ENCODE measurements at regions not wholly inside any gene's neighbourhood (a gene's known extent, or its start where the extent isn't known, plus 50 kb on each side); places are given as distances from the start of the nearest gene placed in this dataset.

DNA sequence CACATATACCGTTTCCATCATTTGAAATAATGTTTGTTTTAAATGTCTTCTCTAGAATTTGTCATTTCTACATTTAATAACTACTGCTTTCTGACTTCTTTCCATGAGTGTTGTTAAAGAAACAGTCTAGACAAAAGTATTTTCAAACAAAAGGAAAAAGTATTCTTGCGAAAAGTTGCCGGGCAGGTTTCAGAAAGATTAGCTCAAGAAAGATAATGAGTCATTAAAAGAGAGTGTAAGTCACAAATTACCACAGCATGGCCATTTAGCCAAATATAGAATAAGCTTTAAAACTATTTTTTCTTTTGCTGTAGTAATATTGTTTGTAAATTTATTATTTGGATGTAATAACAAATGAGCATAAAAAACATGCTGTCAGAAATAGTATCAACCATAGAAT is 493.0 kb downstream of the TLL1 start:
- ATAC-seq (replicated peaks in 1 of 4) = no peak
- no CpG with 5 or more reads among the region's 3 CpGs for WGBS (ENCODE audit: insufficient coverage)
- no peaks in the 10 kb centered on the region for H3K36me3 Mint-ChIP-seq
- no peak overlapping the region for H3K4me3 Mint-ChIP-seq
- Histone ChIP-seq H3K27ac (ENCODE audit: low read length) (no peak overlapping the region), H3K4me3 (ENCODE audit: control insufficient read depth in 1 of 2, extremely low read depth in 1 of 2, low read length in 1 of 2) (no peak overlapping the region), H3K4me1 (ENCODE audit: control insufficient read depth in 1 of 2, extremely low read depth in 1 of 2, insufficient read depth in 2 of 2, low read length in 2 of 2) (no peaks in the 10 kb centered on the region), H3K27me3 (replicated peaks in 1 of 2; ENCODE audit: control insufficient read depth in 2 of 2, extremely low read depth in 1 of 2, insufficient read depth in 2 of 2, low read length in 1 of 2) (no peaks in the 10 kb centered on the region), H3K9me3 (no peaks in the 10 kb centered on the region), H3K36me3 (ENCODE audit: control insufficient read depth in 2 of 2, extremely low read depth in 1 of 2, insufficient read depth in 1 of 2, low read length in 1 of 2) (no peaks in the 10 kb centered on the region)
- H3K27me3 Mint-ChIP-seq = no peaks in the 10 kb centered on the region
- H3K4me1 Mint-ChIP-seq = no peaks in the 10 kb centered on the region
- CTCF ChIA-PET = no interaction called here
- POLR2A ChIA-PET = no interaction called here
- DNase-seq = no peak
- H3K27ac Mint-ChIP-seq = no peak overlapping the region
- peaks cover 9 to 27% (median 13%) of the 10 kb centered on the region in 3 donors for H3K9me3 Mint-ChIP-seq

DNA sequence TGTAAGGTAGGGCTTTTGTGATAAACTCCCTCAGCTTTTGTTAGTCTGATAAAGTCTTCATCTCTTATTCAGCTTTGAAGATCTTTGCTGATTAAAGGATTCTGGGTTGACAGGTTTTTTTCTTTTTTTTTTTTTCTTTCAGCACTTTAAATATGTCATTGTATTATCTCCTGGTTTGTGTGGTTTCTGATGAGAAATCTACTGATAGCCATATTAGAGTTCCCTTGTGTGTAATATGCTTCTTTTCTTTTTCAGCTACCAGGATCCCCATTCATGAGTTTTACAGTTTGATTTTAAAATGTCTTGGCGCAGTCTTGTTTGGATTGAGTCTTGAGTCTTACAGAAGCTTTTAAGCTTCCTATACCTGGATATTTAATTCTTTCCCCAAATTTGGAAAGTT is 504.5 kb downstream of the TLL1 start:
- H3K36me3 ChIP-seq (ENCODE audit: control insufficient read depth in 2 of 2, extremely low read depth in 1 of 2, insufficient read depth in 1 of 2, low read length in 1 of 2) = no peaks in the 10 kb centered on the region
- H3K27ac ChIP-seq (ENCODE audit: low read length) = no peak overlapping the region
- peaks cover 2% of the 10 kb centered on the region for H3K9me3 ChIP-seq
- WGBS (ENCODE audit: insufficient coverage) = no CpG with 5 or more reads among the region's 1 CpG
- ChIA-PET CTCF (interaction anchor here in 1 of 2 donors (0.6 to 0.7 kb wide), 2 partner anchors 321 to 657 kb away, joined by 4 to 7 read pairs; no protein-coding TSS in a partner anchor), POLR2A (no interaction called here)
- DNase-seq (no peak), ATAC-seq (replicated peaks in 1 of 4) (no peak)
- H3K4me3 ChIP-seq (ENCODE audit: control insufficient read depth in 1 of 2, extremely low read depth in 1 of 2, low read length in 1 of 2) = no peak overlapping the region
- Mint-ChIP-seq H3K27me3 (no peaks in the 10 kb centered on the region), H3K27ac (no peak overlapping the region), H3K36me3 (no peaks in the 10 kb centered on the region), H3K4me1 (no peaks in the 10 kb centered on the region), H3K9me3 (peaks cover 20 to 39% (median 39%) of the 10 kb centered on the region in 3 donors), H3K4me3 (no peak overlapping the region)
- H3K4me1 ChIP-seq (ENCODE audit: control insufficient read depth in 1 of 2, extremely low read depth in 1 of 2, insufficient read depth in 2 of 2, low read length in 2 of 2) = no peaks in the 10 kb centered on the region
- no peaks in the 10 kb centered on the region for H3K27me3 ChIP-seq (replicated peaks in 1 of 2; ENCODE audit: control insufficient read depth in 2 of 2, extremely low read depth in 1 of 2, insufficient read depth in 2 of 2, low read length in 1 of 2)

DNA sequence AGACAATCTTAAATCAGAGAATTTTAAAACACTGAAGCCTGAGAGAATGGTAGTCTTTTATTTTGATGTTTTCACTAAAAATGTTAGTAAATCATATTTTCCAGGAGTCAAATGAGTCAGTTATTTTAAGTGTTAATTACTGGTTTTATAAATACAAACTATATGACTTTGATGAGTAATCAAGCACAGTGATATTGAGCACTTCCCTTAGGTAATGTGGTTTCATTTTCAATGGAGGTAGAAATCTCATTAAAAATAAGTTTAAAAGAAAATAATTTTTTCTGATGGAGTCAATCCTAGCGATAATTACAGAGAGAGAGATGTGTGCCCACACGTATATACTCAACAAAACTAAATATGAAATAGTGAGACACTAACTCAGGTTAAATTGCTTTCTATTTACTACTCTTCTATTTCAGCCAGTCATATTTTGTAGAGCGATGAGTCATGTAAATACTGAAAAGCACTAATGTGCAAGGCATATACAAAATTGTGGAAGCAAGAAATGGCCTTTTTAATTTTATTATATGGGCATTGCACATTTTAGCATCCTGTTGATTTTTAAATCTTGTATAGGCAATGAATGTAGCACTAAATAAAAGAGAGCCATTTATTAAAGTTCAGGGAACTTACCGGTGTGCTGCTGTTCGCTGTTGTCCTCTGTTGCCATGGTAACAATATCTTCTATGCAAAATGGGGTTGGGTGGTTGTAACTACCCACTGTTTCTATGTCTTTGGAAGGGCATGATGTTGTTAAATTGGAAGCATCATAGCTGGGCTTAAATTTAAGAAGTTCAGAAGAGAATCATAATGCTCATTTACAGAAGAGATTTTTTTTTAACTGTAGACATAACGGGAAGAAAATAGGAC is 513.7 kb downstream of the TLL1 start:
- Histone ChIP-seq H3K9me3 (no peaks in the 10 kb centered on the region), H3K36me3 (ENCODE audit: control insufficient read depth in 2 of 2, extremely low read depth in 1 of 2, insufficient read depth in 1 of 2, low read length in 1 of 2) (no peaks in the 10 kb centered on the region), H3K27me3 (replicated peaks in 1 of 2; ENCODE audit: control insufficient read depth in 2 of 2, extremely low read depth in 1 of 2, insufficient read depth in 2 of 2, low read length in 1 of 2) (no peaks in the 10 kb centered on the region), H3K4me3 (ENCODE audit: control insufficient read depth in 1 of 2, extremely low read depth in 1 of 2, low read length in 1 of 2) (no peak overlapping the region), H3K27ac (ENCODE audit: low read length) (no peak overlapping the region), H3K4me1 (ENCODE audit: control insufficient read depth in 1 of 2, extremely low read depth in 1 of 2, insufficient read depth in 2 of 2, low read length in 2 of 2) (no peaks in the 10 kb centered on the region)
- Mint-ChIP-seq H3K27ac (no peak overlapping the region), H3K36me3 (no peaks in the 10 kb centered on the region), H3K9me3 (peaks cover 4 to 8% (median 7%) of the 10 kb centered on the region in 3 donors), H3K27me3 (no peaks in the 10 kb centered on the region), H3K4me1 (no peaks in the 10 kb centered on the region), H3K4me3 (no peak overlapping the region)
- ChIA-PET POLR2A (no interaction called here), CTCF (no interaction called here)
- WGBS (ENCODE audit: insufficient coverage) = no CpG with 5 or more reads among the region's 6 CpGs
- DNase-seq (no peak), ATAC-seq (replicated peaks in 1 of 4) (no peak)

DNA sequence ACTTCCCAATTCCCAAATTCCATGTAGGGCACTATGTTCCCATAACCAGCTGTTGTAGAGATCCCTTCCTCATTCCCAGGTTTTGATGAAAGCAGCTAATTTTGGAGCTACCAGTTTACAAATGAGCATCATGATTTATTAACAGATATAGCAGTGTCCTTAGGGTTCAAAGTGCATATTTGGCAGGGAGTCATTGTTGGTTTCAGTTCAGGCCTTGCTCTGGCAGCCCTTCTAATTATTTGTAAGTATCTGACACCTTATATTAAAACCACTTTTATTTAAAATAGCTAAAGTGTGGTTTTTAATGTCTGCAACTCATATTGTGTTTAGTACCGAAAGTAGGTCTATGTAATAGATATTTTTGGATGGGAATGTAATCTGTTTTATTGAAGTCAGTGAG is 518.5 kb downstream of the TLL1 start:
- Histone ChIP-seq H3K27ac (ENCODE audit: low read length) (no peak overlapping the region), H3K4me1 (ENCODE audit: control insufficient read depth in 1 of 2, extremely low read depth in 1 of 2, insufficient read depth in 2 of 2, low read length in 2 of 2) (no peaks in the 10 kb centered on the region), H3K9me3 (no peaks in the 10 kb centered on the region), H3K27me3 (replicated peaks in 1 of 2; ENCODE audit: control insufficient read depth in 2 of 2, extremely low read depth in 1 of 2, insufficient read depth in 2 of 2, low read length in 1 of 2) (no peaks in the 10 kb centered on the region), H3K36me3 (ENCODE audit: control insufficient read depth in 2 of 2, extremely low read depth in 1 of 2, insufficient read depth in 1 of 2, low read length in 1 of 2) (no peaks in the 10 kb centered on the region), H3K4me3 (ENCODE audit: control insufficient read depth in 1 of 2, extremely low read depth in 1 of 2, low read length in 1 of 2) (no peak overlapping the region)
- Mint-ChIP-seq H3K4me3 (no peak overlapping the region), H3K27ac (no peak overlapping the region), H3K9me3 (peaks cover 7 to 13% (median 10%) of the 10 kb centered on the region in 3 donors), H3K4me1 (no peaks in the 10 kb centered on the region), H3K27me3 (no peaks in the 10 kb centered on the region), H3K36me3 (no peaks in the 10 kb centered on the region)
- ATAC-seq (replicated peaks in 1 of 4) (no peak), DNase-seq (no peak)
- WGBS (ENCODE audit: insufficient coverage) = no CpG with 5 or more reads among the region's 1 CpG
- POLR2A ChIA-PET = no interaction called here
- CTCF ChIA-PET = no interaction called here

DNA sequence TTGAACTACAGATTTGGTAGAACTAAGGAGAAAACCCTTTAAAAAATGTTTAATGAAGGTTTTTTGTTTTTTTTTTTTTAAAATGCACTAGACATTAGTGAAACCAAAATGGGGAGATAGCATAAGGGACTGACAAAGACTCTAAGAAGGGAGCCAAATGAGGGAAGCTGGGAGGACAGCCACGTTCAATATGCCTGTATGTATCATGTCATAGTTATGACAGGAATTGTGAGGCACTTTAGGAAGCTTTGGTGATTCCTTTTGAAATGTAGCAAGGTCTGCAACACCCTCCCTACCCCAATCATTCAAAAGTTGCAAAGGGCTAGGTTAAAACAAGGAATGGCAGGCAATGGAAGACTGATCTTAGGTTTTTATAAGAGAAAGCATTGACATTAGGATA is 526.0 kb downstream of the TLL1 start:
- CTCF ChIA-PET = no interaction called here
- Histone ChIP-seq H3K27ac (ENCODE audit: low read length) (no peak overlapping the region), H3K4me3 (ENCODE audit: control insufficient read depth in 1 of 2, extremely low read depth in 1 of 2, low read length in 1 of 2) (no peak overlapping the region), H3K9me3 (no peaks in the 10 kb centered on the region), H3K36me3 (ENCODE audit: control insufficient read depth in 2 of 2, extremely low read depth in 1 of 2, insufficient read depth in 1 of 2, low read length in 1 of 2) (no peaks in the 10 kb centered on the region), H3K27me3 (replicated peaks in 1 of 2; ENCODE audit: control insufficient read depth in 2 of 2, extremely low read depth in 1 of 2, insufficient read depth in 2 of 2, low read length in 1 of 2) (no peaks in the 10 kb centered on the region), H3K4me1 (ENCODE audit: control insufficient read depth in 1 of 2, extremely low read depth in 1 of 2, insufficient read depth in 2 of 2, low read length in 2 of 2) (no peaks in the 10 kb centered on the region)
- Mint-ChIP-seq H3K4me3 (no peak overlapping the region), H3K4me1 (no peaks in the 10 kb centered on the region), H3K27me3 (no peaks in the 10 kb centered on the region), H3K9me3 (peaks cover 0 to 8% (median 7%) of the 10 kb centered on the region in 3 donors), H3K27ac (no peak overlapping the region), H3K36me3 (no peaks in the 10 kb centered on the region)
- POLR2A ChIA-PET = no interaction called here
- no peak for DNase-seq
- no CpG with 5 or more reads among the region's 1 CpG for WGBS (ENCODE audit: insufficient coverage)
- ATAC-seq (replicated peaks in 1 of 4) = no peak

DNA sequence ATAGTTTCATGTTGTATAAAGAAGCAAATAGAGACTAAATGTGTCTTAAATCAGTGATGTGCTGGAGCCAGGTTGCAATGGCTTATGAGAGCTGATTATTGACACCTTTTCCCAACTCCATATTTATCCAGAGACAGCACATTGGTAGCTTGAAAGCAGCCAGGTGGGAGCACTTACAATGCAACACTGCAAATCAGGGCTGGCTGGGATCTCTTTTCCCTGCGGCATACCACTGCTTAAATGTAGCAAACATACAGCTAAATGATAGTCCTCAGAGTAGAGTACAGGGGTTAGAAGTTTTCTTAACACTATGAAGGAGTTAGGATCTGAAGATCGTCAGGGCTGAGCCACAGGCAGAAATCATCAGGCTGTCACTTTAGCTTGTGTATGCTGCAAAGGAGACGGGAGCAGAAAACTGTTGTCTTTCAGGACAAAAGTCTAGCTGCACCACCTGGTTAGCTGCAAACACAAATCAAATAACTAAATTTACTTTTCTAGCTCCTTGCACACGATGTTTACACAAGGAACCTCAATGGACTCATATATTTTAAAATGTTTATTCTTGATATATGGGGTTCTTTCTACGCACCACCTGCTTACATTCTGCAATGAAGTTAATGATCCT is 527.3 kb downstream of the TLL1 start:
- no peaks in the 10 kb centered on the region for H3K27me3 Mint-ChIP-seq
- no peak overlapping the region for H3K27ac ChIP-seq (ENCODE audit: low read length)
- no peaks in the 10 kb centered on the region for H3K4me1 ChIP-seq (ENCODE audit: control insufficient read depth in 1 of 2, extremely low read depth in 1 of 2, insufficient read depth in 2 of 2, low read length in 2 of 2)
- DNase-seq (no peak), ATAC-seq (replicated peaks in 1 of 4) (no peak)
- H3K4me3 ChIP-seq (ENCODE audit: control insufficient read depth in 1 of 2, extremely low read depth in 1 of 2, low read length in 1 of 2) = no peak overlapping the region
- ChIA-PET POLR2A (no interaction called here), CTCF (interaction anchor here in 1 of 2 donors (0.6 kb wide), 1 partner anchor 155 kb away, joined by 4 read pairs; no protein-coding TSS in a partner anchor)
- H3K4me1 Mint-ChIP-seq = no peaks in the 10 kb centered on the region
- no peaks in the 10 kb centered on the region for H3K27me3 ChIP-seq (replicated peaks in 1 of 2; ENCODE audit: control insufficient read depth in 2 of 2, extremely low read depth in 1 of 2, insufficient read depth in 2 of 2, low read length in 1 of 2)
- no peak overlapping the region for H3K4me3 Mint-ChIP-seq
- no peaks in the 10 kb centered on the region for H3K36me3 Mint-ChIP-seq
- H3K9me3 ChIP-seq = no peaks in the 10 kb centered on the region
- 90% methylated on average over 2 of the region's 5 CpGs for WGBS (ENCODE audit: insufficient coverage)
- H3K36me3 ChIP-seq (ENCODE audit: control insufficient read depth in 2 of 2, extremely low read depth in 1 of 2, insufficient read depth in 1 of 2, low read length in 1 of 2) = no peaks in the 10 kb centered on the region
- H3K27ac Mint-ChIP-seq = no peak overlapping the region
- H3K9me3 Mint-ChIP-seq = peaks cover 0 to 5% (median 3%) of the 10 kb centered on the region in 3 donors
